Left kidney (tissue), 1 donor: ENCODE measurements at regions not wholly inside any gene's neighbourhood (a gene's known extent, or its start where the extent isn't known, plus 50 kb on each side); places are given as distances from the start of the nearest gene placed in this dataset.
"Not testable (repeated sequence)": the region's sequence is repeated elsewhere in the genome, so short reads cannot be mapped to it uniquely, and the experiment has no call there.

ENCODE experiments used
- DNase-seq: peaks from one replicate; pipeline ENCODE4 v3.0.0-alpha.2; 2013

GRCh38 chr3:154662851-154663250, 232.9 kb upstream of the GPR149 start:
- DNase-seq = no peak

- no peak for DNase-seq
These were observed 230.8 kb upstream of the GPR149 start for GRCh38 chr3:154660811-154661210.

- no peak for DNase-seq
These were observed 228.0 kb upstream of the GPR149 start for GRCh38 chr3:154658000-154658399.

GRCh38 chr3:154657218-154657617, 227.2 kb upstream of the GPR149 start:
- DNase-seq = no peak

- no peak for DNase-seq
These were observed 226.5 kb upstream of the GPR149 start for GRCh38 chr3:154656486-154656885.

- no peak for DNase-seq
These were observed 212.2 kb upstream of the GPR149 start for GRCh38 chr3:154642145-154642544.

GRCh38 chr3:154625756-154626155, 195.8 kb upstream of the GPR149 start:
- DNase-seq = no peak

- DNase-seq = not testable (repeated sequence)
These were observed 189.6 kb upstream of the GPR149 start for GRCh38 chr3:154619621-154620020.

- no peak for DNase-seq
These were observed 186.3 kb upstream of the GPR149 start for GRCh38 chr3:154616298-154616697.

GRCh38 chr3:154615471-154615870, 185.5 kb upstream of the GPR149 start:
- DNase-seq = no peak

GRCh38 chr3:154614601-154615000, 184.6 kb upstream of the GPR149 start:
- DNase-seq = no peak

GRCh38 chr3:154614078-154614477, 184.1 kb upstream of the GPR149 start:
- DNase-seq = no peak

GRCh38 chr3:154602241-154602640, 172.3 kb upstream of the GPR149 start:
- DNase-seq = no peak

GRCh38 chr3:154598166-154598565, 168.2 kb upstream of the GPR149 start:
- DNase-seq = no peak

- DNase-seq = no peak
These were observed 160.8 kb upstream of the GPR149 start for GRCh38 chr3:154590675-154591384.

GRCh38 chr3:154588831-154589230, 158.8 kb upstream of the GPR149 start:
- no peak for DNase-seq

GRCh38 chr3:154584974-154585373, 155.0 kb upstream of the GPR149 start:
- no peak for DNase-seq

- no peak for DNase-seq
These were observed 154.1 kb upstream of the GPR149 start for GRCh38 chr3:154584041-154584440.

- DNase-seq = no peak
These were observed 153.2 kb upstream of the GPR149 start for GRCh38 chr3:154583086-154583634.

- DNase-seq = no peak
These were observed 152.5 kb upstream of the GPR149 start for GRCh38 chr3:154582501-154582900.

GRCh38 chr3:154571553-154572226, 141.7 kb upstream of the GPR149 start:
- DNase-seq = no peak

- DNase-seq = no peak
These were observed 138.1 kb upstream of the GPR149 start for GRCh38 chr3:154568064-154568463.

GRCh38 chr3:154559623-154560022, 129.6 kb upstream of the GPR149 start:
- no peak for DNase-seq

GRCh38 chr3:154552338-154552737, 122.3 kb upstream of the GPR149 start:
- no peak for DNase-seq
